Endothelial cell of hepatic sinusoid (primary cell): ENCODE measurements at regions not wholly inside any gene's neighbourhood (a gene's known extent, or its start where the extent isn't known, plus 50 kb on each side); places are given as distances from the start of the nearest gene placed in this dataset.
"Not testable (repeated sequence)": the region's sequence is repeated elsewhere in the genome, so short reads cannot be mapped to it uniquely, and the experiment has no call there.

Experiments
- in situ Hi-C: cut with HindIII; loops from 2 replicates; pipeline ENCODE4 v1.10.0; 2017; ENCODE audit warnings: low sequenced_read_pairs

- in situ Hi-C loops = no loop called here
These were observed 594.3 kb upstream of the NRSN1 start for GRCh38 chr6:23531666-23532065.

GRCh38 chr6:23532227-23532626 is 593.8 kb upstream of the NRSN1 start:
- in situ Hi-C loops = no loop called here

GRCh38 chr6:23533311-23533710 is 592.7 kb upstream of the NRSN1 start:
- in situ Hi-C loops = no loop called here

- in situ Hi-C loops = no loop called here
These were observed 592.1 kb upstream of the NRSN1 start for GRCh38 chr6:23533944-23534343.

GRCh38 chr6:23534351-23534750 is 591.7 kb upstream of the NRSN1 start:
- in situ Hi-C loops = no loop called here

- in situ Hi-C loops = no loop called here
These were observed 590.9 kb upstream of the NRSN1 start for GRCh38 chr6:23535101-23535500.

GRCh38 chr6:23537828-23538227 is 588.2 kb upstream of the NRSN1 start:
- in situ Hi-C loops = no loop called here

- in situ Hi-C loops = no loop called here
These were observed 578.2 kb upstream of the NRSN1 start for GRCh38 chr6:23547851-23548250.

GRCh38 chr6:23554953-23555352 is 571.1 kb upstream of the NRSN1 start:
- in situ Hi-C loops = not testable (repeated sequence)

GRCh38 chr6:23559587-23560343 is 566.2 kb upstream of the NRSN1 start:
- in situ Hi-C loops = no loop called here

GRCh38 chr6:23561732-23562131 is 564.3 kb upstream of the NRSN1 start:
- in situ Hi-C loops = no loop called here

GRCh38 chr6:23562554-23562953 is 563.5 kb upstream of the NRSN1 start:
- in situ Hi-C loops = no loop called here

GRCh38 chr6:23563323-23563722 is 562.7 kb upstream of the NRSN1 start:
- in situ Hi-C loops = no loop called here

- in situ Hi-C loops = no loop called here
These were observed 559.6 kb upstream of the NRSN1 start for GRCh38 chr6:23566418-23566817.

GRCh38 chr6:23568292-23568691 is 557.7 kb upstream of the NRSN1 start:
- in situ Hi-C loops = no loop called here

- in situ Hi-C loops = no loop called here
These were observed 541.8 kb upstream of the NRSN1 start for GRCh38 chr6:23584134-23584763.

- in situ Hi-C loops = no loop called here
These were observed 538.4 kb upstream of the NRSN1 start for GRCh38 chr6:23587582-23587981.

GRCh38 chr6:23589811-23590210 is 536.2 kb upstream of the NRSN1 start:
- in situ Hi-C loops = no loop called here

- in situ Hi-C loops = no loop called here
These were observed 535.4 kb upstream of the NRSN1 start for GRCh38 chr6:23590498-23591126.

- in situ Hi-C loops = no loop called here
These were observed 534.3 kb upstream of the NRSN1 start for GRCh38 chr6:23591761-23592160.

GRCh38 chr6:23600118-23600517 is 525.9 kb upstream of the NRSN1 start:
- in situ Hi-C loops = no loop called here

GRCh38 chr6:23601811-23602345 is 524.1 kb upstream of the NRSN1 start:
- in situ Hi-C loops = no loop called here
